ENCODE measurements at regions not wholly inside any gene's neighbourhood (a gene's known extent, or its start where the extent isn't known, plus 50 kb on each side); places are given as distances from the start of the nearest gene placed in this dataset.
A peak's percentile ranks its signal among the peaks of the same experiment; 100 is the strongest.

- WGBS (ENCODE audit: insufficient coverage), result 96% methylated on average over 4 of the region's 6 CpGs
- H3K36me3 ChIP-seq (ENCODE audit: control insufficient read depth, insufficient read depth, low read length), result no peaks in the 10 kb centered on the region
- H3K4me3 ChIP-seq (ENCODE audit: low read length), result no peak overlapping the region
- H3K9me3 ChIP-seq (replicated peaks; ENCODE audit: control insufficient read depth, low read depth, low read length), result no peaks in the 10 kb centered on the region
- no peaks in the 10 kb centered on the region for H3K27me3 ChIP-seq (ENCODE audit: control insufficient read depth, insufficient read depth, low read length)
- H3K27ac ChIP-seq (ENCODE audit: low read length), result peak overlapping the region; percentile 1
- no peak for DNase-seq
- H3K4me1 ChIP-seq (ENCODE audit: control insufficient read depth, insufficient read depth, low read length), result no peaks in the 10 kb centered on the region
Observed at GRCh38 chr13:22032905-22033304, 362.0 kb downstream of the FGF9 start.

- no peaks in the 10 kb centered on the region for H3K36me3 ChIP-seq (ENCODE audit: control insufficient read depth, insufficient read depth, low read length)
- H3K4me3 ChIP-seq (ENCODE audit: low read length), result no peak overlapping the region
- no peak overlapping the region for H3K27ac ChIP-seq (ENCODE audit: low read length)
- H3K9me3 ChIP-seq (replicated peaks; ENCODE audit: control insufficient read depth, low read depth, low read length), result peaks cover 3% of the 10 kb centered on the region
- H3K4me1 ChIP-seq (ENCODE audit: control insufficient read depth, insufficient read depth, low read length), result no peaks in the 10 kb centered on the region
- H3K27me3 ChIP-seq (ENCODE audit: control insufficient read depth, insufficient read depth, low read length), result no peaks in the 10 kb centered on the region
- DNase-seq, result no peak
Observed at GRCh38 chr13:22039961-22040360, 369.1 kb downstream of the FGF9 start.

GRCh38 chr13:22040810-22041364 is 370.0 kb downstream of the FGF9 start:
- Histone ChIP-seq H3K9me3 (replicated peaks; ENCODE audit: control insufficient read depth, low read depth, low read length) (peaks cover 3% of the 10 kb centered on the region), H3K27me3 (ENCODE audit: control insufficient read depth, insufficient read depth, low read length) (no peaks in the 10 kb centered on the region), H3K4me1 (ENCODE audit: control insufficient read depth, insufficient read depth, low read length) (no peaks in the 10 kb centered on the region), H3K4me3 (ENCODE audit: low read length) (no peak overlapping the region), H3K27ac (ENCODE audit: low read length) (no peak overlapping the region), H3K36me3 (ENCODE audit: control insufficient read depth, insufficient read depth, low read length) (no peaks in the 10 kb centered on the region)
- WGBS (ENCODE audit: insufficient coverage), result 85% methylated on average over 18 of the region's 23 CpGs
- no peak for DNase-seq

GRCh38 chr13:22041741-22042140 is 370.9 kb downstream of the FGF9 start:
- Histone ChIP-seq H3K9me3 (replicated peaks; ENCODE audit: control insufficient read depth, low read depth, low read length) (peaks cover 3% of the 10 kb centered on the region), H3K27ac (ENCODE audit: low read length) (no peak overlapping the region), H3K4me1 (ENCODE audit: control insufficient read depth, insufficient read depth, low read length) (no peaks in the 10 kb centered on the region), H3K4me3 (ENCODE audit: low read length) (no peak overlapping the region), H3K27me3 (ENCODE audit: control insufficient read depth, insufficient read depth, low read length) (no peaks in the 10 kb centered on the region), H3K36me3 (ENCODE audit: control insufficient read depth, insufficient read depth, low read length) (no peaks in the 10 kb centered on the region)
- no peak for DNase-seq
- WGBS (ENCODE audit: insufficient coverage), result 92% methylated on average over 2 of the region's 2 CpGs

- 93% methylated on average over 1 of the region's 2 CpGs for WGBS (ENCODE audit: insufficient coverage)
- no peaks in the 10 kb centered on the region for H3K9me3 ChIP-seq (replicated peaks; ENCODE audit: control insufficient read depth, low read depth, low read length)
Observed at GRCh38 chr13:22047082-22047784, 376.4 kb downstream of the FGF9 start.

GRCh38 chr13:22047785-22048104 is 376.9 kb downstream of the FGF9 start:
- DNase-seq, result no peak
- H3K9me3 ChIP-seq (replicated peaks; ENCODE audit: control insufficient read depth, low read depth, low read length), result no peaks in the 10 kb centered on the region
- H3K27me3 ChIP-seq (ENCODE audit: control insufficient read depth, insufficient read depth, low read length), result no peaks in the 10 kb centered on the region
- no peaks in the 10 kb centered on the region for H3K36me3 ChIP-seq (ENCODE audit: control insufficient read depth, insufficient read depth, low read length)
- WGBS (ENCODE audit: insufficient coverage), result 100% methylated on average over 1 of the region's 6 CpGs
- H3K27ac ChIP-seq (ENCODE audit: low read length), result no peak overlapping the region
- no peaks in the 10 kb centered on the region for H3K4me1 ChIP-seq (ENCODE audit: control insufficient read depth, insufficient read depth, low read length)
- H3K4me3 ChIP-seq (ENCODE audit: low read length), result no peak overlapping the region

More at GRCh38 chr13:22047082-22047784, 376.4 kb downstream of the FGF9 start:
- Histone ChIP-seq H3K27me3 (ENCODE audit: control insufficient read depth, insufficient read depth, low read length) (no peaks in the 10 kb centered on the region), H3K36me3 (ENCODE audit: control insufficient read depth, insufficient read depth, low read length) (no peaks in the 10 kb centered on the region), H3K27ac (ENCODE audit: low read length) (no peak overlapping the region), H3K4me1 (ENCODE audit: control insufficient read depth, insufficient read depth, low read length) (no peaks in the 10 kb centered on the region), H3K4me3 (ENCODE audit: low read length) (no peak overlapping the region)
- DNase-seq, result no peak

GRCh38 chr13:22049384-22049783 is 378.5 kb downstream of the FGF9 start:
- WGBS (ENCODE audit: insufficient coverage), result no CpG with 5 or more reads among the region's 2 CpGs
- no peak for DNase-seq

GRCh38 chr13:22050951-22051563 is 380.2 kb downstream of the FGF9 start:
- 88% methylated on average over 3 of the region's 6 CpGs for WGBS (ENCODE audit: insufficient coverage)
- no peak for DNase-seq
- Histone ChIP-seq H3K9me3 (replicated peaks; ENCODE audit: control insufficient read depth, low read depth, low read length) (no peaks in the 10 kb centered on the region), H3K4me1 (ENCODE audit: control insufficient read depth, insufficient read depth, low read length) (peaks cover 4% of the 10 kb centered on the region), H3K36me3 (ENCODE audit: control insufficient read depth, insufficient read depth, low read length) (no peaks in the 10 kb centered on the region), H3K27ac (ENCODE audit: low read length) (no peak overlapping the region), H3K27me3 (ENCODE audit: control insufficient read depth, insufficient read depth, low read length) (no peaks in the 10 kb centered on the region), H3K4me3 (ENCODE audit: low read length) (no peak overlapping the region)

More at GRCh38 chr13:22049384-22049783, 378.5 kb downstream of the FGF9 start:
- Histone ChIP-seq H3K27me3 (ENCODE audit: control insufficient read depth, insufficient read depth, low read length) (no peaks in the 10 kb centered on the region), H3K36me3 (ENCODE audit: control insufficient read depth, insufficient read depth, low read length) (no peaks in the 10 kb centered on the region), H3K27ac (ENCODE audit: low read length) (no peak overlapping the region), H3K4me1 (ENCODE audit: control insufficient read depth, insufficient read depth, low read length) (no peaks in the 10 kb centered on the region), H3K4me3 (ENCODE audit: low read length) (no peak overlapping the region), H3K9me3 (replicated peaks; ENCODE audit: control insufficient read depth, low read depth, low read length) (no peaks in the 10 kb centered on the region)

GRCh38 chr13:22053053-22053452 is 382.2 kb downstream of the FGF9 start:
- DNase-seq, result no peak
- 100% methylated on average over 1 of the region's 3 CpGs for WGBS (ENCODE audit: insufficient coverage)
- H3K27ac ChIP-seq (ENCODE audit: low read length), result no peak overlapping the region
- no peaks in the 10 kb centered on the region for H3K27me3 ChIP-seq (ENCODE audit: control insufficient read depth, insufficient read depth, low read length)
- H3K4me3 ChIP-seq (ENCODE audit: low read length), result no peak overlapping the region
- H3K4me1 ChIP-seq (ENCODE audit: control insufficient read depth, insufficient read depth, low read length), result peaks cover 4% of the 10 kb centered on the region
- no peaks in the 10 kb centered on the region for H3K9me3 ChIP-seq (replicated peaks; ENCODE audit: control insufficient read depth, low read depth, low read length)
- H3K36me3 ChIP-seq (ENCODE audit: control insufficient read depth, insufficient read depth, low read length), result no peaks in the 10 kb centered on the region

- no peak for DNase-seq
- Histone ChIP-seq H3K4me3 (ENCODE audit: low read length) (no peak overlapping the region), H3K4me1 (ENCODE audit: control insufficient read depth, insufficient read depth, low read length) (peaks cover 4% of the 10 kb centered on the region), H3K9me3 (replicated peaks; ENCODE audit: control insufficient read depth, low read depth, low read length) (no peaks in the 10 kb centered on the region), H3K36me3 (ENCODE audit: control insufficient read depth, insufficient read depth, low read length) (no peaks in the 10 kb centered on the region), H3K27ac (ENCODE audit: low read length) (no peak overlapping the region), H3K27me3 (ENCODE audit: control insufficient read depth, insufficient read depth, low read length) (no peaks in the 10 kb centered on the region)
- WGBS (ENCODE audit: insufficient coverage), result no CpG with 5 or more reads among the region's 5 CpGs
Observed at GRCh38 chr13:22055259-22055658, 384.4 kb downstream of the FGF9 start.

All from muscle of leg (tissue), 3 donors.